Daoy (cell line): ENCODE measurements at regions not wholly inside any gene's neighbourhood (a gene's known extent, or its start where the extent isn't known, plus 50 kb on each side); places are given as distances from the start of the nearest gene placed in this dataset.

Experiments used
- DNase-seq: peaks from one replicate; pipeline ENCODE4 v3.0.0-alpha.2; 2015; ENCODE audit warnings: low read depth

DNA sequence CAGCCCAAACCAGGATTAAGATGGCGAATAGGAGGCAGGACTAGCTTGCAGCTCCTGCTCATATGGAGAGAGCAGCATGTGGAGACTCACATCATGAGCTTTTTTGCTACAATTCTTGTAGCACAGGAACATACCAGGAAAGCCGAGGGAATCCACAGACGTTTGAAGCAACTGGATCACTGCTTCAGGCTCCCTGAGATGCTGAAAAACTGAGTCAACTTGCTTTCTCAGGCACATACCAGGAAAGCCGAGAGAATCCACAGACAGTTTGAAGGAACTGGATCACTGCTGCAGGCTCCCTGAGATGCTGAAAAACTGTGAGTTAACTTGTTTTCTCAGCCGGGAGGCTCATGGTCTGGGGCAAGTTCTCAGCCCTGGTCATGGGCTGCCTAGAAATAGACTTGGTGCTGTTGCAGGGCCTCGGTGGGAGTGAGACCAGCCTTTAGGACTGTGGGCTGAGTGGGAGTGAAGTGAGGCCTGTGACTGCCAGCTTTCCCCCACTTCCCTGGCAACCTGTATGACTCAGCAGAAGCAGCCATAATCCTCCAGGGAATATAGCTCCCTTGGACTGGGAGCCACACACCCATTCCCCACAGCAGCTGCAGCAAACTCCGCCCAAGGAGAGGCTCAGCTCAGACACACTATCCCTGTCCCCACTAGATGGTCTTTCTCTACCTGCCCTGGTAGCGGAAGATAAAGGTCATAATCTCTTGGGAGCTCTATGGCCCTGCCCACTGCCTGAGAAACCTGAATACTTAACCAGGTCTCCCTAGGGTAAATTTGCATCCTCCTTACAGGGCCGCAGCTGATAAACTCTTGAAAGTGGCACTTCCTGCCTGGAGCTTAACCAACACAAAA lies 51.9 kb upstream of the PFN2 start:
- DNase-seq: peak; percentile 45

GRCh38 chr3:150020527-150020926 lies 49.8 kb upstream of the PFN2 start:
- peak; percentile 25 for DNase-seq
